Tibial nerve (tissue), 4 donors: ENCODE measurements at regions not wholly inside any gene's neighbourhood (a gene's known extent, or its start where the extent isn't known, plus 50 kb on each side); places are given as distances from the start of the nearest gene placed in this dataset.

Experiments used
- DNase-seq, 2 donors: peaks; one replicate each; pipeline ENCODE4 v3.0.0-alpha.2; 2019; ENCODE audit warnings: low spot score in 2 of 2
- H3K27ac ChIP-seq, 4 donors: fragments of 200-600 bp; sonication (generic) in 3 of 4; one replicate each; pipeline ENCODE4 v1.5.1; 2017 to 2019; ENCODE audit warnings: mild to moderate bottlenecking in 1 of 4
- H3K27me3 ChIP-seq, 2 donors: fragments of 200-600 bp; sonication (generic) in 1 of 2; one replicate each; pipeline versions ENCODE4 v1.5.1 to v1.6.0; 2017 to 2019
- H3K36me3 ChIP-seq, 3 donors: fragments of 200-600 bp; sonication (generic); one replicate each; pipeline ENCODE4 v1.5.1; 2018 to 2019
- H3K4me1 ChIP-seq, 4 donors: fragments of 200-600 bp; sonication (generic) in 3 of 4; one replicate each; pipeline ENCODE4 v1.5.1; 2017 to 2019
- H3K4me3 ChIP-seq, 4 donors: fragments of 200-600 bp; sonication (generic) in 3 of 4; one replicate each; pipeline ENCODE4 v1.5.1; 2017 to 2019; ENCODE audit warnings: mild to moderate bottlenecking in 1 of 4, moderate library complexity in 1 of 4
- H3K9me3 ChIP-seq, 4 donors: fragments of 200-600 bp; sonication (generic) in 3 of 4; one replicate each; pipeline ENCODE4 v1.5.1; 2017 to 2019
- EP300 ChIP-seq, 2 donors: sonication (generic); formaldehyde crosslinking; IDR thresholded peaks; one replicate each; pipeline ENCODE4 v1.6.1; 2017; ENCODE audit warnings: antibody characterized with exemption in 2 of 2, mild to moderate bottlenecking in 1 of 2
- POLR2A ChIP-seq, 2 donors: fragments of 450-650 bp; IDR thresholded peaks; one replicate each; pipeline ENCODE4 v1.6.1; 2017; ENCODE audit warnings: antibody characterized with exemption in 2 of 2, mild to moderate bottlenecking in 2 of 2, moderate library complexity in 2 of 2
- WGBS, 2 donors: methylation state at CpG; one replicate each; pipeline ENCODE4 v1.1.5; 2018; 5-methylcytosine and 5-hydroxymethylcytosine counted together
- TF ChIP-seq, protein P1 (sequence below), 5 experiments: fragments of 200-600 bp in 3 of 5; fragments of 450-650 bp in 2 of 5; sonication (generic) in 3 of 5; IDR thresholded peaks; one replicate each; pipeline ENCODE4 v1.5.1; 2016 to 2019; ENCODE audit warnings: antibody characterized with exemption in 5 of 5, mild to moderate bottlenecking in 3 of 5, moderate library complexity in 2 of 5

DNA sequence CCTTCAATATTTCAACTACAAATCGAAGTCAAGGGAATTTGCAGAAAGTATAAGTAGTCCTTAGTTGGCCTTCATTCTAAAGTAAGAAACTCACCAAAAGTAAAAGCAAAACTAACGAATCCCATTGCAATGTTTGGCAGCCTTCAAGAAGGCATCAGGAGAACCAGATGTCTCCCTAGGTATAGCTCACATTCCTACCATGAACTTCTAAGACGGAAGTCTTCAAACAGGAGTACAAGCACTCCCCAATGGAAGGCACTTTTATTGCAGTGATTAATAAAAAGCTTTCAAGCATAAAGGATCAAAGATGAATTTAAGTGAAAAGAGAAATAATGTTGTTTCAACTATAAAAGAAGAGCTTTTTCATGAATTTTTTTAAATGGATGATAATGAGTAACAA is 236.0 kb upstream of the NR5A2 start:
- WGBS, 2 donors = 65 to 77% methylated on average over 3 of the region's 3 CpGs
- Histone ChIP-seq H3K4me3 (no peak overlapping the region), H3K4me1 (no peaks in the 10 kb centered on the region), H3K27ac (no peak overlapping the region), H3K36me3 (no peaks in the 10 kb centered on the region), H3K9me3 (no peaks in the 10 kb centered on the region), H3K27me3 (no peaks in the 10 kb centered on the region)
- no peak for DNase-seq
- TF ChIP-seq EP300 (IDR thresholded peaks at IDR 0.05) = no peak
- no peak for TF ChIP-seq POLR2A (IDR thresholded peaks at IDR 0.05)
- TF ChIP-seq, protein P1, sequence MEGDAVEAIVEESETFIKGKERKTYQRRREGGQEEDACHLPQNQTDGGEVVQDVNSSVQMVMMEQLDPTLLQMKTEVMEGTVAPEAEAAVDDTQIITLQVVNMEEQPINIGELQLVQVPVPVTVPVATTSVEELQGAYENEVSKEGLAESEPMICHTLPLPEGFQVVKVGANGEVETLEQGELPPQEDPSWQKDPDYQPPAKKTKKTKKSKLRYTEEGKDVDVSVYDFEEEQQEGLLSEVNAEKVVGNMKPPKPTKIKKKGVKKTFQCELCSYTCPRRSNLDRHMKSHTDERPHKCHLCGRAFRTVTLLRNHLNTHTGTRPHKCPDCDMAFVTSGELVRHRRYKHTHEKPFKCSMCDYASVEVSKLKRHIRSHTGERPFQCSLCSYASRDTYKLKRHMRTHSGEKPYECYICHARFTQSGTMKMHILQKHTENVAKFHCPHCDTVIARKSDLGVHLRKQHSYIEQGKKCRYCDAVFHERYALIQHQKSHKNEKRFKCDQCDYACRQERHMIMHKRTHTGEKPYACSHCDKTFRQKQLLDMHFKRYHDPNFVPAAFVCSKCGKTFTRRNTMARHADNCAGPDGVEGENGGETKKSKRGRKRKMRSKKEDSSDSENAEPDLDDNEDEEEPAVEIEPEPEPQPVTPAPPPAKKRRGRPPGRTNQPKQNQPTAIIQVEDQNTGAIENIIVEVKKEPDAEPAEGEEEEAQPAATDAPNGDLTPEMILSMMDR (IDR thresholded peaks at IDR 0.05) = no peak

GRCh38 chr1:199792874-199793273 is 234.6 kb upstream of the NR5A2 start:
- H3K4me3 ChIP-seq = no peak overlapping the region
- DNase-seq = no peak
- H3K36me3 ChIP-seq = no peaks in the 10 kb centered on the region
- H3K27ac ChIP-seq = no peak overlapping the region
- no peak for TF ChIP-seq EP300 (IDR thresholded peaks at IDR 0.05)
- H3K9me3 ChIP-seq = no peaks in the 10 kb centered on the region
- H3K27me3 ChIP-seq = no peaks in the 10 kb centered on the region
- 97% methylated on average over 1 of the region's 1 CpG for WGBS, 2 donors
- H3K4me1 ChIP-seq = no peaks in the 10 kb centered on the region

- 80 to 82% methylated on average over 9 of the region's 9 CpGs for WGBS, 2 donors
Measured at GRCh38 chr1:199794105-199794863, 233.2 kb upstream of the NR5A2 start.

DNA sequence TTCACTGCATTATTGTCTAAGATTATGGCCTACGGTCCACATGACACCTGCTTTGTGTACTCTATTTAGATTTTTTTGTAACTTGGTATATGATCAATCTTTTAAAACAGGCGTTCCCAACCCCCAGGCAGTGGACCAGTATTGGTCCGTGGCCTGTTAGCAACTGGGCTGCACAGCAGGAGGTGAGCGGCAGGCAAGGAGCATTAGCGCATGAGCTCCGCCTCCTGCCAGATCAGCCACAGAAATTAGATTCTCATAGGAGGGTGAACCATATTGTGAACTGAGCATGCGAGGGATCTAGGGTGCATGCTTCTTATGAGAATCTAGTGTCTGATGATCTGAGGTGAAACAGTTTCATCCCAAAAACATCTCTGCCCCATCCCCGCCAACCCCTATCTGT is 228.4 kb upstream of the NR5A2 start:
- no peaks in the 10 kb centered on the region for H3K36me3 ChIP-seq
- WGBS, 2 donors = 84 to 90% methylated on average over 8 of the region's 8 CpGs

More at GRCh38 chr1:199794105-199794863, 233.2 kb upstream of the NR5A2 start:
- DNase-seq = no peak
- Histone ChIP-seq H3K36me3 (no peaks in the 10 kb centered on the region), H3K9me3 (no peaks in the 10 kb centered on the region), H3K4me3 (no peak overlapping the region), H3K4me1 (no peaks in the 10 kb centered on the region), H3K27me3 (no peaks in the 10 kb centered on the region), H3K27ac (no peak overlapping the region)
- TF ChIP-seq POLR2A (IDR thresholded peaks at IDR 0.05) (no peak), EP300 (IDR thresholded peaks at IDR 0.05) (no peak)
- TF ChIP-seq, protein P1 (IDR thresholded peaks at IDR 0.05) = no peak

DNA sequence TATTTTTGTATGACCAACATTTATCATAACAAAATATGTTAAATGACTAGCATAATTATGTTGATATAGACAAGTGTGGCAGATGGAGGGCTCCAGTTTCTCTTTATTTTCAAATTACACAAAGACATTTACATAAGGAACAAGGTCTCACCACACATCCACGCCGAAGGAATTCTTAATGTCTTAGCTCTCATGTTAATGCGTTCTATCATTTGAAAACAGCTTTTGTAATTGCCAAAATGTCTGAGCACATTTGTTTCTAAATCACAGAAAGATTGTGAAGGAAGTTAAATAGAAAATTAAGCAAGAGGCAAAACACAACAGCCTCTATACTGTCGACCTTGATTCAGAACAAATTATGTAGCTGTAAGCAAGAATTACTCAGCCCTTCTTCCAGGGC is 223.0 kb upstream of the NR5A2 start:
- Histone ChIP-seq H3K4me3 (no peak overlapping the region), H3K4me1 (no peaks in the 10 kb centered on the region), H3K36me3 (no peaks in the 10 kb centered on the region), H3K27ac (no peak overlapping the region), H3K27me3 (no peaks in the 10 kb centered on the region), H3K9me3 (no peaks in the 10 kb centered on the region)
- no peak for TF ChIP-seq POLR2A (IDR thresholded peaks at IDR 0.05)
- TF ChIP-seq EP300 (IDR thresholded peaks at IDR 0.05) = no peak
- TF ChIP-seq, protein P1 (IDR thresholded peaks at IDR 0.05) = no peak
- WGBS, 2 donors = 49 to 57% methylated on average over 4 of the region's 4 CpGs
- no peak for DNase-seq

More for the DNA sequence above, 228.4 kb upstream of the NR5A2 start:
- Histone ChIP-seq H3K27me3 (no peaks in the 10 kb centered on the region), H3K4me3 (no peak overlapping the region), H3K4me1 (no peaks in the 10 kb centered on the region), H3K27ac (no peak overlapping the region), H3K9me3 (no peaks in the 10 kb centered on the region)
- DNase-seq = no peak
- TF ChIP-seq POLR2A (IDR thresholded peaks at IDR 0.05) (no peak), EP300 (IDR thresholded peaks at IDR 0.05) (no peak)
- TF ChIP-seq, protein P1 (IDR thresholded peaks at IDR 0.05) = no peak
